SU-DHL-6 (cell line): ENCODE measurements at regions not wholly inside any gene's neighbourhood (a gene's known extent, or its start where the extent isn't known, plus 50 kb on each side); places are given as distances from the start of the nearest gene placed in this dataset.

Experiments used
- H2AFZ ChIP-seq: fragments of 200-600 bp; sonication (generic); 2 replicates; pipeline ENCODE4 v1.6.1; 2014; ENCODE audit warnings: low read depth, mild to moderate bottlenecking, moderate library complexity, mixed read lengths, antibody characterized with exemption, low read length; ENCODE audit not compliant: severe bottlenecking
- H3F3A ChIP-seq: fragments of 200-600 bp; shearing (Covaris generic); 2 replicates; pipeline ENCODE4 v1.6.0; 2016; ENCODE audit warnings: antibody characterized with exemption, mild to moderate bottlenecking; ENCODE audit not compliant: insufficient read depth
- H3K27ac ChIP-seq: fragments of 200-600 bp; sonication (generic); 2 replicates; pipeline ENCODE4 v1.5.1; 2016; ENCODE audit warnings: low read depth, mild to moderate bottlenecking, low read length, moderate library complexity, mixed read lengths
- H3K27me3 ChIP-seq: fragments of 200-600 bp; sonication (generic), shearing (Covaris generic); 2 replicates; pipeline ENCODE4 v1.6.0; 2014; ENCODE audit warnings: mild to moderate bottlenecking, low read length
- H3K36me3 ChIP-seq: fragments of 200-600 bp; sonication (generic); 2 replicates; pipeline ENCODE4 v1.6.1; 2014; ENCODE audit warnings: mild to moderate bottlenecking, low read length, mixed read lengths
- H3K4me2 ChIP-seq: fragments of 300-600, 200-600 bp; shearing (Covaris generic), sonication (generic); 2 replicates; pipeline ENCODE4 v1.6.0; 2014; ENCODE audit warnings: low read length, low read depth, mild to moderate bottlenecking; ENCODE audit not compliant: poor library complexity, severe bottlenecking
- H3K4me3 ChIP-seq: fragments of 200-600 bp; sonication (generic); 2 replicates; pipeline ENCODE4 v1.5.1; 2014; ENCODE audit warnings: antibody characterized with exemption, low read length, mild to moderate bottlenecking, mixed read lengths; ENCODE audit not compliant: insufficient read depth, poor library complexity, severe bottlenecking
- H3K79me2 ChIP-seq: fragments of 200-600 bp; sonication (generic); 2 replicates; pipeline ENCODE4 v1.6.1; 2014; ENCODE audit warnings: mild to moderate bottlenecking, low read length, moderate library complexity; ENCODE audit not compliant: insufficient read depth
- H3K9ac ChIP-seq: fragments of 200-600 bp; sonication (generic); 2 replicates; pipeline ENCODE4 v1.7.0; 2014; ENCODE audit warnings: mild to moderate bottlenecking, low read length
- H3K9me2 ChIP-seq: fragments of 200-600 bp; sonication (generic); replicated peaks from 2 replicates; pipeline ENCODE4 v1.6.1; 2014; ENCODE audit warnings: low read length; ENCODE audit not compliant: insufficient read depth
- H3K9me3 ChIP-seq: fragments of 200-600 bp; sonication (generic); 2 replicates; pipeline ENCODE4 v1.6.1; 2014; ENCODE audit warnings: low read length, mixed read lengths; ENCODE audit not compliant: insufficient read depth
- H4K20me1 ChIP-seq: fragments of 200-600 bp; sonication (generic); 2 replicates; pipeline ENCODE4 v1.6.1; 2014; ENCODE audit warnings: low read depth, mild to moderate bottlenecking, antibody characterized with exemption, low read length, moderate library complexity, mixed read lengths
- EZH2phosphoT487 ChIP-seq: fragments of 200-600 bp; sonication (generic), shearing (Covaris generic); conservative IDR thresholded peaks from 2 replicates; pipeline ENCODE4 v1.6.1; 2018; ENCODE audit warnings: mild to moderate bottlenecking, antibody characterized with exemption, low read length, moderate library complexity, mixed read lengths
- TF ChIP-seq, protein P1 (sequence below): fragments of 200-600 bp; sonication (generic); IDR thresholded peaks from one replicate; pipeline ENCODE4 v1.5.1; 2017; ENCODE audit warnings: antibody characterized with exemption, mild to moderate bottlenecking, low read length, moderate library complexity; ENCODE audit not compliant: insufficient read depth, poor library complexity, severe bottlenecking

DNA sequence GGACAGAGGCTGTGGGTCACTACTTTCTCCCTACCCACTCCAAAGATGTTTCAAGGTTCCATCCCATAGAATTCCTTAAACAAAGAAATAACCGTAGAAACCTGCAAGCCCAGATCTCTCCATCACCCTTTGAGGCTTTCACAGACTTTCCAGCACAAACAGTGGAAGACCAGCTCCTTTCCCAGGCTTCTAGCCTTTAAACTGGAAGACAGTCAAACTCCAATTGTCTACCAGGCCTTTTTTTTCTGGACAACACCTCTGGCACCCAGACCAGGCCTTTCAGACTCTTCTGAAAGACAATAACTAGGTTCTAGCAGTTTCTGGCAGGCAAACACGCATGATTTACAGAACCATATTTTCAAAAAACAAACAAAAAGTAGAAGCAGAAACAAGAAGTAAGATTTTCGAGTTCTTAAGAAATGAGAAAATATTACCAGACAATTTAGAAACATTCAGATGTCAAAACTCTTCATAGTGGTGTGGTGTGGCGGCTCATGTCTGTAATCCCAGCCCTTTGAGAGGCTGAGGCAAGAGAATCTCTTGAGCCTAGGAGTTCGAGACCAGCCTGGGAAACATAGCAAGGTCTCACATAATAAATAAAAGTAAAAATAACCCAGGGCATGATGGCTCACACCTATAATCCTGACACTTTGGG lies 73.0 kb upstream of the EPCAM start:
- no peaks in the 10 kb centered on the region for H3K36me3 ChIP-seq
- H4K20me1 ChIP-seq: no peaks in the 10 kb centered on the region
- H3K9me3 ChIP-seq: no peaks in the 10 kb centered on the region
- no peaks in the 10 kb centered on the region for H3K79me2 ChIP-seq
- TF ChIP-seq EZH2phosphoT487: no peak
- TF ChIP-seq, protein P1, sequence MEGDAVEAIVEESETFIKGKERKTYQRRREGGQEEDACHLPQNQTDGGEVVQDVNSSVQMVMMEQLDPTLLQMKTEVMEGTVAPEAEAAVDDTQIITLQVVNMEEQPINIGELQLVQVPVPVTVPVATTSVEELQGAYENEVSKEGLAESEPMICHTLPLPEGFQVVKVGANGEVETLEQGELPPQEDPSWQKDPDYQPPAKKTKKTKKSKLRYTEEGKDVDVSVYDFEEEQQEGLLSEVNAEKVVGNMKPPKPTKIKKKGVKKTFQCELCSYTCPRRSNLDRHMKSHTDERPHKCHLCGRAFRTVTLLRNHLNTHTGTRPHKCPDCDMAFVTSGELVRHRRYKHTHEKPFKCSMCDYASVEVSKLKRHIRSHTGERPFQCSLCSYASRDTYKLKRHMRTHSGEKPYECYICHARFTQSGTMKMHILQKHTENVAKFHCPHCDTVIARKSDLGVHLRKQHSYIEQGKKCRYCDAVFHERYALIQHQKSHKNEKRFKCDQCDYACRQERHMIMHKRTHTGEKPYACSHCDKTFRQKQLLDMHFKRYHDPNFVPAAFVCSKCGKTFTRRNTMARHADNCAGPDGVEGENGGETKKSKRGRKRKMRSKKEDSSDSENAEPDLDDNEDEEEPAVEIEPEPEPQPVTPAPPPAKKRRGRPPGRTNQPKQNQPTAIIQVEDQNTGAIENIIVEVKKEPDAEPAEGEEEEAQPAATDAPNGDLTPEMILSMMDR: no peak
- no peaks in the 10 kb centered on the region for H3K9me2 ChIP-seq
- no peaks in the 10 kb centered on the region for H3K27me3 ChIP-seq
- H2AFZ ChIP-seq: peak overlapping the region; percentile 45
- no peak overlapping the region for H3K9ac ChIP-seq
- no peak overlapping the region for H3K4me3 ChIP-seq
- no peak overlapping the region for H3K4me2 ChIP-seq
- no peak overlapping the region for H3K27ac ChIP-seq
- H3F3A ChIP-seq: peaks cover 11% of the 10 kb centered on the region

GRCh38 chr2:47295131-47295980 lies 73.8 kb upstream of the EPCAM start:
- H3K36me3 ChIP-seq: no peaks in the 10 kb centered on the region
- no peak overlapping the region for H2AFZ ChIP-seq
- TF ChIP-seq EZH2phosphoT487: no peak
- TF ChIP-seq, protein P1: no peak
- H3K9me3 ChIP-seq: no peaks in the 10 kb centered on the region
- H3K4me3 ChIP-seq: no peak overlapping the region
- H3K9ac ChIP-seq: no peak overlapping the region
- H3F3A ChIP-seq: peaks cover 9% of the 10 kb centered on the region
- H4K20me1 ChIP-seq: no peaks in the 10 kb centered on the region
- no peak overlapping the region for H3K4me2 ChIP-seq
- H3K9me2 ChIP-seq: no peaks in the 10 kb centered on the region
- no peaks in the 10 kb centered on the region for H3K27me3 ChIP-seq
- no peaks in the 10 kb centered on the region for H3K79me2 ChIP-seq
- no peak overlapping the region for H3K27ac ChIP-seq

- Histone ChIP-seq H4K20me1 (no peaks in the 10 kb centered on the region), H3K9me2 (no peaks in the 10 kb centered on the region), H3F3A (0 out of 2 replicates have a peak, but pooled peaks cover 6% of the 10 kb centered on the region), H3K27me3 (no peaks in the 10 kb centered on the region), H3K9me3 (no peaks in the 10 kb centered on the region), H3K27ac (no peak overlapping the region), H3K4me3 (no peak overlapping the region), H3K79me2 (no peaks in the 10 kb centered on the region), H3K9ac (no peak overlapping the region), H3K4me2 (no peak overlapping the region), H3K36me3 (no peaks in the 10 kb centered on the region), H2AFZ (no peak overlapping the region)
- TF ChIP-seq EZH2phosphoT487: no peak
- TF ChIP-seq, protein P1: no peak
These were observed 75.1 kb upstream of the EPCAM start for GRCh38 chr2:47293976-47294375.
